ENCODE measurements at regions not wholly inside any gene's neighbourhood (a gene's known extent, or its start where the extent isn't known, plus 50 kb on each side); places are given as distances from the start of the nearest gene placed in this dataset.

DNA sequence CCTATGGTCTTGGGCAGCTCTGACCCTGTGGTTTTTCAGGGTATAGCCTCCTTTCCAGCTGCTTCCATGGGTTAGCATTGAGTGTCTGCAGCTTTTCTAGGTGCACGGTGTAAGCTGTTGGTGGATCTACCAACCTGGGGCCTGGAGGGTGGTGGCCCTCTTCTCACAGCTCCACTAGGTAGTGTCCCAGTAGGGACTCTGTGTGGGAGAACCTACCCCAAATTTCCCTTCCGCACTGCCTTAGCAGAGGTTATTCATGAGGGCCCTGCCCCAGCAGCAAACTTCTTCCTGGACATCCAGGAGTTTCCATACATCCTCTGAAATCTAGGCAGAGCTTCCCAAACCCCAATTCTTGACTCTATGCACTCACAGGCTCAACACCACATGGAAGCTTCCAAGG lies 111.0 kb upstream of the C1orf87 start:
- Histone ChIP-seq H3K27me3 (ENCODE audit: control insufficient read depth, insufficient read depth, low read length) (no peaks in the 10 kb centered on the region), H3K4me3 (ENCODE audit: low read depth, low read length) (no peak overlapping the region), H3K36me3 (ENCODE audit: control insufficient read depth, insufficient read depth, low read length) (no peaks in the 10 kb centered on the region)
- no peak for DNase-seq (ENCODE audit: low read depth)
- POLR2A ChIA-PET, result no interaction called here
- TF ChIP-seq, protein P1, sequence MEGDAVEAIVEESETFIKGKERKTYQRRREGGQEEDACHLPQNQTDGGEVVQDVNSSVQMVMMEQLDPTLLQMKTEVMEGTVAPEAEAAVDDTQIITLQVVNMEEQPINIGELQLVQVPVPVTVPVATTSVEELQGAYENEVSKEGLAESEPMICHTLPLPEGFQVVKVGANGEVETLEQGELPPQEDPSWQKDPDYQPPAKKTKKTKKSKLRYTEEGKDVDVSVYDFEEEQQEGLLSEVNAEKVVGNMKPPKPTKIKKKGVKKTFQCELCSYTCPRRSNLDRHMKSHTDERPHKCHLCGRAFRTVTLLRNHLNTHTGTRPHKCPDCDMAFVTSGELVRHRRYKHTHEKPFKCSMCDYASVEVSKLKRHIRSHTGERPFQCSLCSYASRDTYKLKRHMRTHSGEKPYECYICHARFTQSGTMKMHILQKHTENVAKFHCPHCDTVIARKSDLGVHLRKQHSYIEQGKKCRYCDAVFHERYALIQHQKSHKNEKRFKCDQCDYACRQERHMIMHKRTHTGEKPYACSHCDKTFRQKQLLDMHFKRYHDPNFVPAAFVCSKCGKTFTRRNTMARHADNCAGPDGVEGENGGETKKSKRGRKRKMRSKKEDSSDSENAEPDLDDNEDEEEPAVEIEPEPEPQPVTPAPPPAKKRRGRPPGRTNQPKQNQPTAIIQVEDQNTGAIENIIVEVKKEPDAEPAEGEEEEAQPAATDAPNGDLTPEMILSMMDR (IDR thresholded peaks at IDR 0.05; ENCODE audit: insufficient read depth, low read depth, low read length), result no peak
- CTCF ChIA-PET, result interaction anchor here (1.0 kb wide), 1 partner anchor 97 kb away, joined by 3 read pairs; no protein-coding TSS in a partner anchor

DNA sequence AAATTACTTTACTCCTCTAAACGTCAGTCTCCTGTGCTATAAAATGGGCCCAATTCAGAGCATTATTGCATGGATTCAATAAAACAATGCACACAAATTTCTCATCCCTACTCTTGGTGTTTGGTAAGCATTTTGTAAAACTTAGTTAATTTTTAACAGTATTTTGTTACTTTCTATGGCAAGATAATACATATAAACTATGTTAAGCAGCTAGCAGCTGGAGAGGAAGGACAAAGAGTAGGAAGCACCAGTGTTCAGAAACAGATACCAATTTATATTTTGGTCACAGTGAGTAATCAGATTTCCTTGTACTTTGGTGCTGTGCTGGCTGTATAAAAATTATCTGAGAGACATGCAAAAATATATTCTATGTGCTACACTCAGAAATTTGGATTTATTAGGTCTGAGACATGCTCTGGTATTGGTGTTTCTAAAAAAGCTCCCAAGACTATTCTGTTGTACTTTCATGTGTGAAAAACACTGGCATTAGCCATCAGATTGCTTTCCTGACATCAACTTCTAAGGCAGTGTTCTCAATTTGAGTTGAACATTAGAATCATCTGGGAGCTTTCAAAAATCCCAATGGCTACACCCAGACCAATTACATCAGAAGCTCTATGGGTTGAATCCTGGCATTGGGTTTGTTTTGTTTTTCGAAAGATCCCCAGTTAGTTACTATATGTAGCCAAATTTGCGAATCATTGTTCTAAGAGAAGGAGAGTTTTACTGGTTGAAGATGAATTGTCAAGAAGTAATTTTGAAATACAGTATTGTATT lies 100.3 kb upstream of the C1orf87 start:
- no peaks in the 10 kb centered on the region for H3K36me3 ChIP-seq (ENCODE audit: control insufficient read depth, insufficient read depth, low read length)
- TF ChIP-seq, protein P1 (IDR thresholded peaks at IDR 0.05; ENCODE audit: insufficient read depth, low read depth, low read length), result no peak
- ChIA-PET CTCF (no interaction called here), POLR2A (no interaction called here)
- H3K4me3 ChIP-seq (ENCODE audit: low read depth, low read length), result no peak overlapping the region
- DNase-seq (ENCODE audit: low read depth), result no peak
- no peaks in the 10 kb centered on the region for H3K27me3 ChIP-seq (ENCODE audit: control insufficient read depth, insufficient read depth, low read length)

DNA sequence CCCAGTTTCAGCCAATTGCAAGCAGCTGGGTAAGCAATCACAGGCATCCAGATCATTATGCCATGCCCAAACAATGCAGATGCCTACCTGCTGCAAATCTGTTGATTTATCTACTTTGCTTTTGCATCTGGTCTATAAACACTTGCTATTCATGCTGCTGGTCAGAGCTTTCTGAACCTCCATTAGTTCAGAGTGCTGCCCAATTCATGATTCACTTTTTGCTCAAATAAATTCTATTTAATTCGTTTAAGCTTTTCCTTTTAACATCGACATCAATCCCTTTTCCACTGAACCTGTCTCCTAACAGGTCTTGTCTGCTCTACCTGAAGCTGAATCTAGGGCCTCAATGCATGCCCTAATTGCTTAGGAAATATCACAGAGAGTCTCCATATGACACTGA lies 99.4 kb upstream of the C1orf87 start:
- ChIA-PET POLR2A (no interaction called here), CTCF (interaction anchor here (1.2 to 3.1 kb wide), 3 partner anchors 10 to 201 kb away, joined by 4 to 12 read pairs (median 4); no protein-coding TSS in a partner anchor)
- no peak overlapping the region for H3K4me3 ChIP-seq (ENCODE audit: low read depth, low read length)
- no peaks in the 10 kb centered on the region for H3K27me3 ChIP-seq (ENCODE audit: control insufficient read depth, insufficient read depth, low read length)
- no peaks in the 10 kb centered on the region for H3K36me3 ChIP-seq (ENCODE audit: control insufficient read depth, insufficient read depth, low read length)
- DNase-seq (ENCODE audit: low read depth), result no peak
- TF ChIP-seq, protein P1 (IDR thresholded peaks at IDR 0.05; ENCODE audit: insufficient read depth, low read depth, low read length), result no peak

DNA sequence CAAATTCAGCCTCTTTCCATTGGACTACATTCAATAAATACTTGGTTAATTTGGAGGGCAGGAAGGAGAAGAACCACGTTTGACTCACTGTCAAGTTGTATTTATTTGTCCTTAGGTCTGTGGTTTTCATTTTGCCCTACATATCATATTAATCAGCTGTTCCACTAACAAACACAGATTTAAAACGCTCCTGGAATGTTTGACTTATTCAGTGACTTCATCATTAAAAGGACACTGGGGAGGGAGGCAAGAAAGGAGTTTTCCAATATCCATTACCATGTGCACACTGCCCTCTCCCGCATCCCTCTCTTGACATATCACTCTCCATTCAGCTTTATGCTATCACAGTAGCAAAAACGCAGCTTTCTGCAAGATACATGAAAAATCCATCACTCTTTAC lies 98.2 kb upstream of the C1orf87 start:
- TF ChIP-seq, protein P1 (IDR thresholded peaks at IDR 0.05; ENCODE audit: insufficient read depth, low read depth, low read length), result no peak
- POLR2A ChIA-PET, result no interaction called here
- Histone ChIP-seq H3K27me3 (ENCODE audit: control insufficient read depth, insufficient read depth, low read length) (peaks cover 1% of the 10 kb centered on the region; the same call in 1 of the 2 replicates), H3K4me3 (ENCODE audit: low read depth, low read length) (no peak overlapping the region), H3K36me3 (ENCODE audit: control insufficient read depth, insufficient read depth, low read length) (no peaks in the 10 kb centered on the region)
- CTCF ChIA-PET, result interaction anchor here (1.2 to 3.1 kb wide), 3 partner anchors 9 to 200 kb away, joined by 4 to 12 read pairs (median 4); no protein-coding TSS in a partner anchor
- peak; percentile 66 for DNase-seq (ENCODE audit: low read depth)

DNA sequence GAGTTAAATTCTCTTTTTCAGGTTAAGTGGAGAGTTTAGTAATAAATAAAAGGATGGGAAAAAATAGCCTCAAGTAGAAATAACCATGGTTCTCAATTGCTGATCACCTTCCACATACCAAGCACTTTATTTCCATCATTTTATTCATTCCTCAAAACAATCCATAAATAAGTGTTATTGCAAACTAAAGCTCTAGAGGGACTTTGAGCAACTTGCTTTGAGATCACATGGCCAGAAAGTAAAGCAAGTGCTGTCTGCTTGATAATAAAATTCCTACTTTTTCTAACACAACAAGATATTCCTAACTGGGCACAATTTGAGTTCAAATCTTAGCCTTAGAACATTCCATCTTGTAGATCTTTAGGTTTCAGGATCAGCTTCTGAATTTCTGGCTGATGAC lies 97.1 kb upstream of the C1orf87 start:
- no peak overlapping the region for H3K4me3 ChIP-seq (ENCODE audit: low read depth, low read length)
- H3K27me3 ChIP-seq (ENCODE audit: control insufficient read depth, insufficient read depth, low read length), result peaks cover 1% of the 10 kb centered on the region; the same call in 1 of the 2 replicates
- CTCF ChIA-PET, result interaction anchor here (0.9 to 3.1 kb wide), 2 partner anchors 11 to 13 kb away, joined by 3 to 12 read pairs; no protein-coding TSS in a partner anchor
- POLR2A ChIA-PET, result no interaction called here
- DNase-seq (ENCODE audit: low read depth), result no peak
- no peaks in the 10 kb centered on the region for H3K36me3 ChIP-seq (ENCODE audit: control insufficient read depth, insufficient read depth, low read length)
- TF ChIP-seq, protein P1 (IDR thresholded peaks at IDR 0.05; ENCODE audit: insufficient read depth, low read depth, low read length), result peak; percentile 16; the same call in 1 of the 2 replicates
